Thymus (tissue), 11 donors: ENCODE measurements at regions not wholly inside any gene's neighbourhood (a gene's known extent, or its start where the extent isn't known, plus 50 kb on each side); places are given as distances from the start of the nearest gene placed in this dataset.
A peak's percentile ranks its signal among the peaks of the same experiment; 100 is the strongest.

ENCODE experiments used
- DNase-seq, 9 donors: peaks; one replicate each; pipeline ENCODE4 v3.0.0-alpha.2; 2013; ENCODE audit warnings: low spot score in 9 of 9, low read depth in 6 of 9, missing footprints in 1 of 9
- H3K27ac ChIP-seq, 2 donors: one replicate each; pipeline ENCODE4 v1.5.1; 2013; ENCODE audit warnings: control low read depth in 1 of 2, low read depth in 1 of 2, low read length in 1 of 2, mild to moderate bottlenecking in 1 of 2, moderate library complexity in 1 of 2
- H3K27me3 ChIP-seq, 2 donors: one replicate each; pipeline ENCODE4 v1.5.1; 2013; ENCODE audit warnings: low read length in 1 of 2; ENCODE audit not compliant: control insufficient read depth in 2 of 2, insufficient read depth in 1 of 2
- H3K36me3 ChIP-seq, 2 donors: one replicate each; pipeline ENCODE4 v1.5.1; 2013; ENCODE audit warnings: low read length in 1 of 2, mild to moderate bottlenecking in 1 of 2, moderate library complexity in 1 of 2; ENCODE audit not compliant: control insufficient read depth in 2 of 2, insufficient read depth in 2 of 2
- H3K4me1 ChIP-seq, 2 donors: one replicate each; pipeline ENCODE4 v1.5.1; 2013; ENCODE audit warnings: low read length in 2 of 2; ENCODE audit not compliant: control insufficient read depth in 2 of 2, insufficient read depth in 2 of 2
- H3K4me3 ChIP-seq, 2 donors: one replicate each; pipeline ENCODE4 v1.5.1; 2013; ENCODE audit warnings: low read length in 2 of 2, control low read depth in 1 of 2, mild to moderate bottlenecking in 1 of 2
- H3K9me3 ChIP-seq, 2 donors: one replicate each; pipeline ENCODE4 v1.5.1; 2013; ENCODE audit warnings: low read length in 1 of 2, mild to moderate bottlenecking in 1 of 2; ENCODE audit not compliant: control insufficient read depth in 2 of 2, insufficient read depth in 1 of 2
- WGBS: extraction: QIAGEN DNeasy Blood & Tissue Kit; methylation state at CpG from one replicate; pipeline ENCODE4 v1.1.7; 2013; 5-methylcytosine and 5-hydroxymethylcytosine counted together
- donor health status: healthy.

GRCh38 chr3:181764544-181764943, 52.8 kb downstream of the SOX2 start:
- DNase-seq = no peak
- H3K4me3 ChIP-seq = no peak overlapping the region
- no peaks in the 10 kb centered on the region for H3K36me3 ChIP-seq
- no peak overlapping the region for H3K27ac ChIP-seq
- no peaks in the 10 kb centered on the region for H3K27me3 ChIP-seq
- H3K9me3 ChIP-seq = no peaks in the 10 kb centered on the region
- H3K4me1 ChIP-seq = no peaks in the 10 kb centered on the region
- WGBS = 92% methylated on average over 4 of the region's 4 CpGs

- H3K4me3 ChIP-seq = no peak overlapping the region
- no peak for DNase-seq
- 92% methylated on average over 5 of the region's 5 CpGs for WGBS
- H3K27ac ChIP-seq = no peak overlapping the region
- H3K4me1 ChIP-seq = no peaks in the 10 kb centered on the region
- H3K36me3 ChIP-seq = no peaks in the 10 kb centered on the region
- H3K27me3 ChIP-seq = no peaks in the 10 kb centered on the region
- H3K9me3 ChIP-seq = no peaks in the 10 kb centered on the region
These were observed 58.6 kb downstream of the SOX2 start for GRCh38 chr3:181770296-181770695.

GRCh38 chr3:181771120-181771519, 59.4 kb downstream of the SOX2 start:
- 74% methylated on average over 3 of the region's 3 CpGs for WGBS
- Histone ChIP-seq H3K36me3 (no peaks in the 10 kb centered on the region), H3K9me3 (no peaks in the 10 kb centered on the region), H3K27ac (no peak overlapping the region), H3K27me3 (no peaks in the 10 kb centered on the region), H3K4me3 (no peak overlapping the region), H3K4me1 (no peaks in the 10 kb centered on the region)
- DNase-seq = no peak

DNA sequence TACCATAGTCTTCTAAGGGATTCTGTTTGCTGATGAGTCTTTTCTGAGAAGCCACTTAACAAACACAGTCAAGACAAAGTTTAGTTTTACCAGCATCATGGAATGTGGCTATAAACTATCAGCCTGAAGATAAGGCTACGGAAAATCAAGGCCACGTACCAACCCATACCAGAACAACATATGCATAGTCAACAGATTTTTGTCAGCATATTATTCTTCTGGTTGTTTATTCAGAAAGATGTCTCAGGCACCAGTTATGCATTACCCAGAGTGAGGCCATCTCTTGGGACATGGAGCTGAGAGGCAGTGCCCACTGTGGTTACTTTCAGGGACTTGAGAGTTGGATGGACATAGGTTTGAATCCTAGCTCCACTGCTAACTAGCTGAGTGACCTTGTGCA, 60.4 kb downstream of the SOX2 start:
- Histone ChIP-seq H3K27ac (no peak overlapping the region), H3K27me3 (no peaks in the 10 kb centered on the region), H3K9me3 (no peaks in the 10 kb centered on the region), H3K4me1 (no peaks in the 10 kb centered on the region), H3K4me3 (no peak overlapping the region), H3K36me3 (no peaks in the 10 kb centered on the region)
- WGBS = 94% methylated on average over 2 of the region's 2 CpGs
- no peak for DNase-seq

GRCh38 chr3:181773921-181774320, 62.2 kb downstream of the SOX2 start:
- no peak overlapping the region for H3K27ac ChIP-seq
- no peaks in the 10 kb centered on the region for H3K27me3 ChIP-seq
- no peak for DNase-seq
- no peaks in the 10 kb centered on the region for H3K4me1 ChIP-seq
- WGBS = 94% methylated on average over 4 of the region's 4 CpGs
- no peaks in the 10 kb centered on the region for H3K36me3 ChIP-seq
- no peaks in the 10 kb centered on the region for H3K9me3 ChIP-seq
- H3K4me3 ChIP-seq = no peak overlapping the region

GRCh38 chr3:181782306-181782954, 70.7 kb downstream of the SOX2 start:
- H3K9me3 ChIP-seq = no peaks in the 10 kb centered on the region
- no peaks in the 10 kb centered on the region for H3K36me3 ChIP-seq
- no peak overlapping the region for H3K4me3 ChIP-seq
- no peaks in the 10 kb centered on the region for H3K4me1 ChIP-seq
- peak in 1 of 9 donors; percentile 6 for DNase-seq
- WGBS = 8% methylated on average over 1 of the region's 1 CpG
- H3K27me3 ChIP-seq = no peaks in the 10 kb centered on the region
- H3K27ac ChIP-seq = no peak overlapping the region

DNA sequence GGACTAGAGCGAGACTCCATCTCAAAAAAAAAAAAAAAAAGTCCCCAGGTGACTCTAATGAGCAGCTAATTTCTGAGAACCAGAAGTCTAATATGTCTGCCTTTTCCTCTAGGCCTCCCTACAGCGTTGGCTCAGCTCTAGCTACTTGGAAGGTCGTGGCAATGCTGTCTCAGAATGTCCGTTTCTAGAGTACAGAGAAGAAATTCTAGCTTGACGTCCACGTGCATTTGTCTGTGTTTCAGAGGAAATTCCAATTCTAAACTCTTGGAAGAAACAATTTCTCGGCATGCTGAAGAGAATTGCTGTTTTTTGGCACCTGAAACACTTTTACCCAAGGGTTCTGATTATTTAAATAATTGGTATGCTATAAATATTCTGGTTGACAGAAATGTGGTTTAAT, 78.8 kb downstream of the SOX2 start:
- Histone ChIP-seq H3K4me3 (no peak overlapping the region), H3K27ac (no peak overlapping the region), H3K27me3 (no peaks in the 10 kb centered on the region), H3K9me3 (no peaks in the 10 kb centered on the region), H3K36me3 (no peaks in the 10 kb centered on the region), H3K4me1 (no peaks in the 10 kb centered on the region)
- DNase-seq = no peak
- WGBS = 88% methylated on average over 7 of the region's 7 CpGs

- WGBS = 87% methylated on average over 7 of the region's 7 CpGs
- no peaks in the 10 kb centered on the region for H3K36me3 ChIP-seq
- no peaks in the 10 kb centered on the region for H3K27me3 ChIP-seq
- H3K4me3 ChIP-seq = no peak overlapping the region
- no peaks in the 10 kb centered on the region for H3K4me1 ChIP-seq
- no peak overlapping the region for H3K27ac ChIP-seq
- H3K9me3 ChIP-seq = no peaks in the 10 kb centered on the region
- DNase-seq = no peak
These were observed 79.6 kb downstream of the SOX2 start for GRCh38 chr3:181791056-181791955.

DNA sequence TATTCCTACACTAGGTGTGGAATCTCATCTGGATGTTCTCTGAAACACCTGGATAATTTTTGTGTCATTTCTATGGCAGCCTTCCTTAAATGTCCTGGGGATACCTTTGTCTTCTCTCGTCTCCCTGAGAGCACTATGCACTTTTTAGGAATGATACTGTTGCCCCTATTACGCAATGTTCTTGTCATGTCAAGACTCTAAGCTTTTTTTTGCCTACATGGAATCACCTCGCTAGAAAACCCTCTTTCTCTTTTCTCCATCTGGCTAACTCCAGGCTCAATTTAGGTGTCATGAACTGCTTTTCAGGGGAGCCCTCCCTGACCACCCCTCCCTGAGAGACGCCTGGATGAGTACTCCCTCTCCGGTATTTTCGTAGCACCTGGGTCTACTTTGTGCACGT, 81.3 kb downstream of the SOX2 start:
- 80% methylated on average over 7 of the region's 7 CpGs for WGBS
- DNase-seq = no peak
- Histone ChIP-seq H3K4me1 (no peaks in the 10 kb centered on the region), H3K4me3 (no peak overlapping the region), H3K36me3 (no peaks in the 10 kb centered on the region), H3K27me3 (no peaks in the 10 kb centered on the region), H3K27ac (no peak overlapping the region), H3K9me3 (no peaks in the 10 kb centered on the region)
